HG03565 (cell line): ENCODE measurements at regions not wholly inside any gene's neighbourhood (a gene's known extent, or its start where the extent isn't known, plus 50 kb on each side); places are given as distances from the start of the nearest gene placed in this dataset.

Experiments used
- ATAC-seq: cut with Tn5 transposase; IDR thresholded peaks from one replicate; pipeline ENCODE4 v1.9.1; 2021; ENCODE audit warnings: mild to moderate bottlenecking, moderate library complexity; ENCODE audit not compliant: unreplicated experiment

- ATAC-seq = no peak
Measured at GRCh38 chr4:53818104-53818503, 226.8 kb upstream of the LNX1 start.

- no peak for ATAC-seq
Measured at GRCh38 chr4:53816561-53816960, 225.3 kb upstream of the LNX1 start.

GRCh38 chr4:53815281-53815680 is 224.0 kb upstream of the LNX1 start:
- no peak for ATAC-seq

GRCh38 chr4:53813998-53814397 is 222.7 kb upstream of the LNX1 start:
- no peak for ATAC-seq

GRCh38 chr4:53810643-53811042 is 219.4 kb upstream of the LNX1 start:
- ATAC-seq = no peak

- ATAC-seq = no peak
Measured at GRCh38 chr4:53809816-53810215, 218.5 kb upstream of the LNX1 start.

- ATAC-seq = no peak
Measured at GRCh38 chr4:53805291-53805690, 214.0 kb upstream of the LNX1 start.

GRCh38 chr4:53804719-53805118 is 213.4 kb upstream of the LNX1 start:
- peak; percentile 71 for ATAC-seq

GRCh38 chr4:53802500-53802899 is 211.2 kb upstream of the LNX1 start:
- ATAC-seq = no peak

GRCh38 chr4:53801373-53801772 is 210.1 kb upstream of the LNX1 start:
- ATAC-seq = no peak

GRCh38 chr4:53800741-53801140 is 209.5 kb upstream of the LNX1 start:
- no peak for ATAC-seq

- no peak for ATAC-seq
Measured at GRCh38 chr4:53793096-53793495, 201.8 kb upstream of the LNX1 start.

GRCh38 chr4:53790286-53790685 is 199.0 kb upstream of the LNX1 start:
- ATAC-seq = no peak

- no peak for ATAC-seq
Measured at GRCh38 chr4:53788621-53789020, 197.3 kb upstream of the LNX1 start.

GRCh38 chr4:53788011-53788410 is 196.7 kb upstream of the LNX1 start:
- no peak for ATAC-seq

- no peak for ATAC-seq
Measured at GRCh38 chr4:53786632-53787031, 195.3 kb upstream of the LNX1 start.

- ATAC-seq = no peak
Measured at GRCh38 chr4:53785996-53786395, 194.7 kb upstream of the LNX1 start.

GRCh38 chr4:53784112-53784511 is 192.8 kb upstream of the LNX1 start:
- no peak for ATAC-seq

- no peak for ATAC-seq
Measured at GRCh38 chr4:53783208-53783859, 192.0 kb upstream of the LNX1 start.

- ATAC-seq = no peak
Measured at GRCh38 chr4:53782458-53782845, 191.2 kb upstream of the LNX1 start.

- ATAC-seq = no peak
Measured at GRCh38 chr4:53781629-53782457, 190.6 kb upstream of the LNX1 start.

- no peak for ATAC-seq
Measured at GRCh38 chr4:53780736-53781400, 189.6 kb upstream of the LNX1 start.
